ENCODE measurements at regions not wholly inside any gene's neighbourhood (a gene's known extent, or its start where the extent isn't known, plus 50 kb on each side); places are given as distances from the start of the nearest gene placed in this dataset.

- H3K79me2 ChIP-seq (ENCODE audit: control insufficient read depth, low read length): no peaks in the 10 kb centered on the region
- H3K27ac ChIP-seq (ENCODE audit: low read depth, low read length): no peak overlapping the region
- TF ChIP-seq CTCF (IDR thresholded peaks at IDR 0.05; ENCODE audit: low read depth, low read length, poor library complexity, severe bottlenecking) (no peak), EZH2phosphoT487 (IDR thresholded peaks at IDR 0.05; ENCODE audit: borderline replicate concordance, low read length) (no peak)
- H3K4me3 ChIP-seq (ENCODE audit: low read length): no peak overlapping the region
- H3K36me3 ChIP-seq (ENCODE audit: control insufficient read depth, low read length): no peaks in the 10 kb centered on the region
- no peaks in the 10 kb centered on the region for H3K27me3 ChIP-seq (ENCODE audit: control insufficient read depth, low read length)
- H3K9me2 ChIP-seq (replicated peaks; ENCODE audit: control insufficient read depth, low read length): no peaks in the 10 kb centered on the region
- H3K4me2 ChIP-seq (ENCODE audit: low read length): no peak overlapping the region
- no peaks in the 10 kb centered on the region for H4K20me1 ChIP-seq (ENCODE audit: control insufficient read depth, insufficient read depth, low read depth, low read length)
- H3F3A ChIP-seq (ENCODE audit: control insufficient read depth, insufficient read depth): no peaks in the 10 kb centered on the region
- H3K9me3 ChIP-seq (ENCODE audit: control insufficient read depth, insufficient read depth, low read length): no peaks in the 10 kb centered on the region
- H3K4me1 ChIP-seq (ENCODE audit: control insufficient read depth, low read length): no peaks in the 10 kb centered on the region
Measured at GRCh38 chr21:14857529-14857928, 207.3 kb downstream of the NRIP1 start.

GRCh38 chr21:14850394-14850793 is 214.4 kb downstream of the NRIP1 start:
- Histone ChIP-seq H3K4me3 (ENCODE audit: low read length) (no peak overlapping the region), H3K4me2 (ENCODE audit: low read length) (no peak overlapping the region), H4K20me1 (ENCODE audit: control insufficient read depth, insufficient read depth, low read depth, low read length) (no peaks in the 10 kb centered on the region), H3K4me1 (ENCODE audit: control insufficient read depth, low read length) (no peaks in the 10 kb centered on the region), H3K27me3 (ENCODE audit: control insufficient read depth, low read length) (no peaks in the 10 kb centered on the region), H3K9me2 (replicated peaks; ENCODE audit: control insufficient read depth, low read length) (no peaks in the 10 kb centered on the region), H3F3A (ENCODE audit: control insufficient read depth, insufficient read depth) (no peaks in the 10 kb centered on the region), H3K9me3 (ENCODE audit: control insufficient read depth, insufficient read depth, low read length) (peaks cover 11% of the 10 kb centered on the region), H3K36me3 (ENCODE audit: control insufficient read depth, low read length) (no peaks in the 10 kb centered on the region), H3K27ac (ENCODE audit: low read depth, low read length) (no peak overlapping the region), H3K79me2 (ENCODE audit: control insufficient read depth, low read length) (no peaks in the 10 kb centered on the region)
- TF ChIP-seq CTCF (IDR thresholded peaks at IDR 0.05; ENCODE audit: low read depth, low read length, poor library complexity, severe bottlenecking) (no peak), EZH2phosphoT487 (IDR thresholded peaks at IDR 0.05; ENCODE audit: borderline replicate concordance, low read length) (no peak)

GRCh38 chr21:14846621-14847020 is 218.2 kb downstream of the NRIP1 start:
- no peaks in the 10 kb centered on the region for H3K9me2 ChIP-seq (replicated peaks; ENCODE audit: control insufficient read depth, low read length)
- H3K27ac ChIP-seq (ENCODE audit: low read depth, low read length): no peak overlapping the region

More at GRCh38 chr21:14846621-14847020, 218.2 kb downstream of the NRIP1 start:
- no peaks in the 10 kb centered on the region for H4K20me1 ChIP-seq (ENCODE audit: control insufficient read depth, insufficient read depth, low read depth, low read length)
- no peak overlapping the region for H3K4me2 ChIP-seq (ENCODE audit: low read length)
- no peaks in the 10 kb centered on the region for H3K27me3 ChIP-seq (ENCODE audit: control insufficient read depth, low read length)
- no peaks in the 10 kb centered on the region for H3K36me3 ChIP-seq (ENCODE audit: control insufficient read depth, low read length)
- H3K9me3 ChIP-seq (ENCODE audit: control insufficient read depth, insufficient read depth, low read length): peaks cover 19% of the 10 kb centered on the region
- no peaks in the 10 kb centered on the region for H3F3A ChIP-seq (ENCODE audit: control insufficient read depth, insufficient read depth)
- H3K79me2 ChIP-seq (ENCODE audit: control insufficient read depth, low read length): no peaks in the 10 kb centered on the region
- no peak overlapping the region for H3K4me3 ChIP-seq (ENCODE audit: low read length)
- H3K4me1 ChIP-seq (ENCODE audit: control insufficient read depth, low read length): no peaks in the 10 kb centered on the region
- TF ChIP-seq EZH2phosphoT487 (IDR thresholded peaks at IDR 0.05; ENCODE audit: borderline replicate concordance, low read length) (no peak), CTCF (IDR thresholded peaks at IDR 0.05; ENCODE audit: low read depth, low read length, poor library complexity, severe bottlenecking) (no peak)
